ENCODE measurements at regions not wholly inside any gene's neighbourhood (a gene's known extent, or its start where the extent isn't known, plus 50 kb on each side); places are given as distances from the start of the nearest gene placed in this dataset.

GRCh38 chr12:92593734-92594402, 108.9 kb upstream of the PLEKHG7 start (continued):
- peak; percentile 99 for TF ChIP-seq SKIL (IDR thresholded peaks at IDR 0.05; ENCODE audit: low read depth, poor library complexity, severe bottlenecking)
- TF ChIP-seq FOXK2 (IDR thresholded peaks at IDR 0.05) = peak; percentile 87
- TF ChIP-seq ZBTB33 (IDR thresholded peaks at IDR 0.05) = no peak
- peak; percentile 60 for TF ChIP-seq SMARCA5 (IDR thresholded peaks at IDR 0.05)
- 0 out of 2 replicates have a peak, but pooled peaks have one; percentile 38 for TF ChIP-seq CBFB (IDR thresholded peaks at IDR 0.05; ENCODE audit: low read depth)
- peak; percentile 97 for TF ChIP-seq NBN (IDR thresholded peaks at IDR 0.05)
- TF ChIP-seq PAX5 (IDR thresholded peaks at IDR 0.05; ENCODE audit: borderline replicate concordance, low read depth, low read length) = peak; percentile 94; the same call in 1 of the 2 replicates
- no peak for TF ChIP-seq STAT3 (IDR thresholded peaks at IDR 0.05; ENCODE audit: low read depth, low read length)
- peak; percentile 61; the same call in 1 of the 2 replicates for TF ChIP-seq POLR2AphosphoS2 (IDR thresholded peaks at IDR 0.05; ENCODE audit: low read depth, low read length)
- TF ChIP-seq CREB1 (IDR thresholded peaks at IDR 0.05; ENCODE audit: low read depth) = peak; percentile 91
- peak in 1 of 2 experiments; percentile 61; a peak in 1 of 4 replicates for TF ChIP-seq ETV6 (conservative IDR thresholded peaks at IDR 0.05 in 1 of 2, IDR thresholded peaks at IDR 0.05 in 1 of 2; ENCODE audit: borderline replicate concordance in 1 of 2, low read depth in 1 of 2)
- TF ChIP-seq ZBTB11 (CRISPR knock-in tag; IDR thresholded peaks at IDR 0.05) = 0 out of 2 replicates have a peak, but pooled peaks have one; percentile 33
- no peak for TF ChIP-seq JUND (IDR thresholded peaks at IDR 0.05; ENCODE audit: low read depth, low read length)
- peak; percentile 49; the same call in 1 of the 2 replicates for TF ChIP-seq MXI1 (IDR thresholded peaks at IDR 0.05; ENCODE audit: low read depth, low read length)
- TF ChIP-seq CHD4 (IDR thresholded peaks at IDR 0.05) = no peak
- peak; percentile 89 for TF ChIP-seq MTA2 (IDR thresholded peaks at IDR 0.05; ENCODE audit: low read depth)
- no peak for TF ChIP-seq EZH2 (IDR thresholded peaks at IDR 0.05; ENCODE audit: borderline replicate concordance, control insufficient read depth, low read depth, low read length)
- peak; percentile 94 for TF ChIP-seq SPI1 (IDR thresholded peaks at IDR 0.05; ENCODE audit: borderline replicate concordance, insufficient read depth, low read depth, low read length)
- peak; percentile 79 for TF ChIP-seq NR2F1 (conservative IDR thresholded peaks at IDR 0.05)
- peak; percentile 75 for TF ChIP-seq MEF2B (IDR thresholded peaks at IDR 0.05; ENCODE audit: partially characterized antibody, poor library complexity, severe bottlenecking)
- no peak for TF ChIP-seq IRF3 (IDR thresholded peaks at IDR 0.05)
- TF ChIP-seq BCL11A (IDR thresholded peaks at IDR 0.05; ENCODE audit: low read depth, low read length) = peak; percentile 41
- peak; percentile 61; the same call in 1 of the 2 replicates for TF ChIP-seq TCF12 (IDR thresholded peaks at IDR 0.05; ENCODE audit: low read depth, low read length)

All from GM12878 (cell line).